HG02840 (cell line): ENCODE measurements at regions not wholly inside any gene's neighbourhood (a gene's known extent, or its start where the extent isn't known, plus 50 kb on each side); places are given as distances from the start of the nearest gene placed in this dataset.

Experiments
- ATAC-seq: cut with Tn5 transposase; IDR thresholded peaks from one replicate; pipeline ENCODE4 v1.9.1; 2021; ENCODE audit warnings: mild to moderate bottlenecking, moderate library complexity, moderate number of reproducible peaks; ENCODE audit not compliant: unreplicated experiment, low FRiP score

DNA sequence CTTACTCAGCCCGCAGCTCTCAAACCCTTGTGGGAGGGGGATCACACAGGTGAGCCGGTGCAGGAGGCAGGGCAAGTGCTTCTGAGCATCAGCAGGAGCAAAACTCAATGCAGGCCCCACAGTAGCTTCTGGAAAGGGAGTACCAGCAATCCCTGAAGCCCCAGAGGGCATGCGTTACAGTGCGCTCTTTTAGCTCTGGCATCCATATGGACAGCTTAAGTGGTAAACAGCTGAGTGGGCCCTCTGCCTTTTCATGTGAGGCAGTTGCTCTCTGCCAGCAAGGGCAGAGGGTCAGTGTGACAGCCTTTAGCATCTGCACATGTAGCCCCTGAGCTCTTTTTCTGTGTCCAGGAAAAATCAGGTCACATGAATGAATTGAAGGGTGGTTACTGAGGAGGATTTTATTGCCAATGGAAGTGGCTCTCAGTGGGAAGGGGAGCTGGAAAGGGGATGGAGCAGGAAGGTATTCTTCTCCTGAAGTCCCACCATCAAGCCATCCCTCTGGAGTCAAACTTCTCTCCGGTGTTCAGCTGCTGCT, 464.3 kb upstream of the THRB start:
- ATAC-seq, result no peak

DNA sequence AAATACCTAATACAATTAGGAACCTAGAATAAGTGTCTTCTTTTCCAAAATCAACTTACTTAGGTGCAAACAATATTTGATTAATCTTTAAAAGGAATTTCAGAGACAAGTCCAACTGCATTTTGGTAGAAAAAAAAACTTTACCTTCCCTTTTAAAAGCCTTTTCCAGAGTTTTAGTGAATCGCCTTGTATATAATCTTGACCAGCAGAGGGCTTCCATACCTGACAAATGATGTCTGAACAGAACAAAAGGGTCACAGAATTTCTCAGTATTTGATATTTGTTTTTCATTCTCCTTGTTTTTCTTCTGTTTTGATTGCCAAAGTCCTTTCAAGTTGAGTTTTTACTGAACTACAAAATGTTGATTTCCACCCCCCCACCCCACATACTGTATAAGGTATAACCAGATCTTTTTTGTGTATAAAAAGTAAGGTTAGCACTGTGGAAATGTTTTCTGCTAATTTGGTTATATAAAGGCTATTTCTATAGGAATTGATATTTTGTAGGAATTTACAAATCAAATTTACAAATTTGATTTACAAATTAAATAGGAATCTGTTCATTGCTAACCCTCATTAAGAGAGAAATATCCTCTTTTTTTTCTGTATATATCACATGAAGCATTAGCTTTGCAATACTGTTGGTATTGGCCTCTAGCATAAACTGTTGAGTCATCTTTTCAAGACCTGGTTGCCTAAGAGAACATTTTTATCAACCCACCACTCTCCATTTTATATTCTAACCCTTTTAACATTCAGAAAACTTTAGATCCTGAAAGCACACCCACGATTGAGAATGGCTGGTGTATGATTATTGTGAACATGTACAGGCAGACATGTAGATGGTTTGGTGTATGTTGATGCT, 464.1 kb upstream of the RARB start:
- no peak for ATAC-seq

DNA sequence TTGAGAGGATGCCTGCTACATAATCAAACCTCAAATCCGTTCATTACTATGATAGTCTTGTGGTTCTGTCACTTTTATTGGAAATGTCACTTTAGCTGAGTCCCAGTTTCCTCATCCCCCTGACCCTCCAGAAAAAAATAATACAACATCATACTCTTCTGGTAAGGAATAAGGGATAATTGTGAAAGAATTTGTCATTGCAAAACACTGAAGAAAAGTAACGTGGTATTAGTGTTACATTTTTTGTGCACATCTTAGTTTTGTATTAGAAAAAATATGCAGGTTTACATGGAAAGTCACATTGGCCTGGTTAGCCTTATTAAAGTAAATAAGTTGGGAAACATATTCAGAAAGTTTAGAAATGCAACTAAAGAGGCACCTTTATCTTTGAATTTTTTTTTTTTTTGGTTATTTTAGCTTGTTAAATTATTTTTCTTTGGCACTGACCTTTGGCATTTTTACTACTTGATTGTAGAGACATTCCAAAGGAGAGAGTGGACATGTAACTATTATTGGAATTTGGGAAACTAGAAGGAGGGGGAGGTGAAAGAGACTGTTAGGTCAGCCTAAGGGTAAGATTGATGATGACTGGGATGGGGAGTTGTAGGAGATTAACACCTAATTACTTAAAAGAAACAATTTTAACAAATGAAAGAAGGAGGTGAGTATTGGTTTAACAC, 462.2 kb upstream of the RARB start:
- ATAC-seq, result no peak

GRCh38 chr3:24968036-24968435, 460.0 kb upstream of the RARB start:
- no peak for ATAC-seq

DNA sequence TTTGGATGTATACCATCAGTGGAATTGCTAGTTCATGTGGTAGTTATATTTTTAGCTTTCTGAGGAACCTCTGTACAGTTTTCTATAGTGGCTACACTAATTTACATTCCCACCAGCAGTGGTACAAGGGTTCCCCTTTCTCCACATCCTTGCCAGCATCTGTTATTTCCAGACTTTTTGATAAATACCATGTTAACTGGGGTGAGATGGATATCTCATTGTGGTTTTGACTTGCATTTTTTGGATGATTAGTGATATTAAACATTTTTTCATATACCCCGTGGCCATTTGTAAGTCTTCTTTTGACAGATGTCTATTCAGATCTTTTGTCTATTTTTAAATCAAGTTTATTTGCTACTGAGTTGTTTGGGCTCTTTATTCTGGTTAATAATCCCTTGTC, 455.6 kb upstream of the RARB start:
- no peak for ATAC-seq

DNA sequence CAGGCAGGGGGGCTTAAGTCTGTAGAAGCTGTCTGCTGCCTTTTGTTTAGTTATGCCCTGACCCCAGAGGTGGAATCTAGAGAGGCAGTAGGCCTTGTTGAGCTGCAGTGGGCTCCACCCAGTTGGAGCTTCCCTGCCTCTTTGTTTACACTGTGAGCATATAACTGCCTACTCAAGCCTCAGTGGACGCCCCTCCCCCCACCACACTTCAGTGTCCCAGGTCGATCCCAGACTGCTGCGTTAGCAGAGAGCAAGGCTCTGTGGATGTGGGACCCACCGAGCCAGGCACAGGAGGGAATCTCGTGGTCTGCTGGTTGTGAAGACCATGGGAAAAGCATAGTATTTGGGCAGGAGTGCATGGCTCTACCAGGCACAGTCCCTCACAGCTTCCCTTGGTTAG, 446.8 kb upstream of the RARB start:
- no peak for ATAC-seq

- ATAC-seq, result no peak
Measured at GRCh38 chr3:24981924-24982323, 446.1 kb upstream of the RARB start.

DNA sequence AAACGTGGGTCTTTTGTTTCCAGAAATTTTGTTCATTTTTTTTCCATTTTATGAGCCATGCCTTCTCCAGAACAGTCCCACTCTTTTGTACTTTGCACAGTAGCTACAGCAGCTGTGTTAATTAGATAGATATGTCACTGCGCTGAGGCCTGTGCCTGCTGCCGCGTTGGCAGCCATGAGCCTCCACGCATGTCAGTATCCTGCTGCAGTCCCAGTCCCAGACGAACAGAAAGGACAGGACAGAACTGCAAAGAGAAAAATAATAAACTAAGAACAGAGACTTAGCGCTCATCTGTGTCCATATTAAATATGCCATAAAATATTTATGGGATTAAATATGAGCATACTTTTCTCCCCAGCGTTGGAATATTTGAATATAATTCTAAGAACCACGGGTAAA, 442.4 kb upstream of the RARB start:
- no peak for ATAC-seq

GRCh38 chr3:24986612-24987011, 441.5 kb upstream of the RARB start:
- no peak for ATAC-seq

DNA sequence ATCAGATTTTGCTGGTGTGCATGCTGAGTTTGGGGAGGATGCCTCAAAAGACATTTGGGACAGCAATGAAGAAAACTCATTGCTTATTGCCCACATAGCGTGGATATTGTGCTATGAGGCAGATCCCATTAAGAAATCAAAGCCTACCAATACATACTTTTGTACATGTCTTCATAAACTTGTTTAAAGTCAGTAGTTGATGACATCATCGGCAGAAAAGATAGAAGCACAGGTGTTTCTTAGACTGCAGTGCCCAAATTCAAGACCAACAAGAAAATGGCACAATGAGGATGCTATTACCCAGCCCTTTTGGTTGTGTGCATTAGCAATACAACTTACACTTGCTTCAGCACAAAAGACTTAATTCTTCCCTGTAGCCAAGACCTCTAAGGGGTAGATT, 428.7 kb upstream of the RARB start:
- no peak for ATAC-seq

DNA sequence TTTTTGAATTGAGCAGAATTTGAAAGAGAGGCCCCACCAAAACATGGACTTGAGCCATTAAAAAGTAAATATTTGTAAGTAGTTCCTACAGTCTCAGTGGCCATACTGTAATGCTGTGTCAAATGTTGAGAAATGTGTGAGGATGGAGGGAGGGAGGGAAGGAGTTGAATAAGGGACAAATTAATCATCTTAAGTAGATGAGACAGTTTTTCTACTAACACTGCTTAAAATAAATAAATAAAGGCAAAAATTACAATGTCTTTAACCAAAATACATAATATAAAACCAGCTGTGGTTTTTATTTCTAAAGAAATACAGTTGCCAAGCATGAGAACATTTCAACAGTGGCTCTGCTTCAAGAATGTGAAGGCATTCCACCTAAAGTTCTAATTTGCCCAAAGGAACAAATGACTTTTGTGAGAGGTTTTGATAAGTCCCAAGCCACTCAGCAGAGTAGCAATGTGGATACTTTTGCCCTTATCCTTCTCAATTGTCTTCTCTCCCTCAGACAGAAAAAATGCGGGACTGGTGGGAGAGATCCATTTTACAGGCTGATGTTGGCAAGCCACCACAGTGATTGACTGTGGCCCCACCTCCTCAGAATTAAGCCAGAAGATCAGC, 427.0 kb upstream of the RARB start:
- ATAC-seq, result no peak

DNA sequence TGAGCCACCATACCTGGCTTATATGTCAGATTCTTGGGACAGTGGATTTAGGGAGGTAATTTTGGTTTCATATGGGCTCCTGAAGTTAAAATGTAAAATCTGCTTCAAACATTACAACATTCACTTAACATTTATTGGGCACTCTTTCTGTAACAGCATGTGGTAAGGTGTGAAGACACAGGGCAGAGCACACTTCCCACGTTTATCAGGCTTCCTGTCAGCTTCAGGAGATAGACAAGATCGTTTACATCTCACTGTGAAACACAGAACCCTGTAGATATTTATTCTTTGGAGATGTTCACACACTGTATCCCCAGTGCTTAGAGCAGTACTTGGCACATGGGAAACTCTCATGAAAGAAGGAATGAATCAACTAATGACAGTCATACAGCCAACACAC, 426.0 kb upstream of the RARB start:
- ATAC-seq, result no peak

DNA sequence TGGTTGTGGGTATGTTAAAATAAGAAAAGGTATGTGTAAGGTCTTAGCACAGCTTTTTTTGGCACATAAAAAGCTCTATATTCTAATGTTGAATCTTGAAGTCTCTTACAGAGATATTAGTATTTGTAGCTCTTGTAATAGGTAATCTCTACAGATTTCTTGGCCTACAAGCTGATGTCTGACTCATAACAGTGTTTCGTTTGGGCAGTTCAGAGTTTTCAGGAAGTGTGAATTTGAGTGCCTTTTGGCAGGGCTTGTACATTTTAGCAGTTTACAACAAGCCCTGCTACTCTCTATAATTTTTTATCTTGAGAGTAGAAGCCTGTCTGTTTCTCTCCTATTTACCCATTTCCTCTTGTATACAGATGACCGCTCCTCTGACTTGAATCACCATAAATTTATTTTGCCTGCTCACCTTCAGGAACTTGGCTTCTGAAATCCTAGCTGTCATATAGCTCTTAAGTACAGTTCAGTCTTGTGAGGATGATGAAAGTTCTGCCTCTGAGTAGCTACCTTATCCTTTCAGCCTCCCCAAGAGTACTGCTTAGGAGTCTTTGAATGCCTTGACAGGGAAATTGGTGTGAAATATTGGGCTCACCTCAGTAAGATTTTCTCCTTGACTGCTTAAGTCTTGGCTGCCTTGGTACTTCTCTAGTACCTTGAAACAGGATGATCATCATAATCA, 419.9 kb upstream of the RARB start:
- peak; percentile 96 for ATAC-seq

GRCh38 chr3:25009665-25010064, 418.4 kb upstream of the RARB start:
- ATAC-seq, result no peak

GRCh38 chr3:25015599-25015998, 412.5 kb upstream of the RARB start:
- no peak for ATAC-seq

- no peak for ATAC-seq
Measured at GRCh38 chr3:25018909-25019308, 409.2 kb upstream of the RARB start.

DNA sequence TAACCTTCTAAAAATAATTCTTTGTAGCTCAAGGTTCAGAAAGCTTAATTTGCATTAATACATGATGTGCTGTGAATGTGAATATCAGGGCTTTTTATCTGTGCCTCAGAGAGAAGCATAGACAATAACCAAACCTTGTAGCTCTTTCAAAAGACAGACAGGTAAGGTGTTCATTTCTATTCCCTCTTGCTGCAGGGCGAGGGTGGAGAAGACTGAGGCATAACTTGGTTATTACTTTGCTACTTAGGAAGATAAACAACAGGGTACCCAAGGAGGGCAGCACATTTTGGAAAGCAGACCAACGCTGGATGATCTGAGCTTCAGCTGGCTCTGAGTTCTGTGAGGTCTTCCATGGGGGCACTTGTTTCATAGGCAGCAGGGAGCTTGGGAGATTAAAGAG, 408.6 kb upstream of the RARB start:
- no peak for ATAC-seq

DNA sequence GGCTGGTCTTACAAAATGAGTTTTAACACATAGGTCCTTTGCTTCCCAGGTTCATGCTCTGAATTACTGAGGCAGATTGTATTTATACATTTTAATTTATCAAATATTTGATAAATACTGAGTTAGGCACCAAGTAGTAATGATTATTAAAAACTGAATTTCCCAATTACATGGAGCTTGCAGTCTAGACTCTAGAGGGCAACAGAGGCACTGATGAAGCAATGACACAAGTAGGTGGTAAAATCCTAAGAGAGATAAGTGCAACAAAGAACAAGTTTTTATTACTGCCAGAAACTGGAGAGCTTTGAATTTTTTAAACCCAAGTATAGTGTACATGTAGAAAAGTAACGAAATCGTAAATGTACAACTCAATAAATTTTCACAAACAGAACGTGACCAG, 406.2 kb upstream of the RARB start:
- no peak for ATAC-seq

DNA sequence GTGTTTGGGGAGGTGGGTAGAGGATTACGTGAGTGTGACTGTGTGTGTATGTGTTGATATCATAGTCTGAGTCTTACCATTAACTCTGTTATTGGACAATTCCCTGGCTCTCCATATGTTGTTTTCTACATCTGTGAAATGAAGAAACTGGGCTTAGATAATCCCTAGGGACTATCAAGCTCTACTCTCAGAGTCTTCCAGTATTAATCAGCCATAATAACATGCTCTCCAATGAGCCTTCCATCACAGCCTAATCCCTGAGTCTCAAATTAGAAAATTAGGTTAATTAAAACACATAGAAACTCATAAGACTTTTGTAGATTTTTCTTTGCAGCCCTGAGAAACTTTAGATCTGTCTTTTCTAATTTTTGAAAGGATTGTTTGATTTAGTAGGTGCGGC, 404.2 kb upstream of the RARB start:
- no peak for ATAC-seq

- no peak for ATAC-seq
Measured at GRCh38 chr3:25025236-25025635, 402.8 kb upstream of the RARB start.

DNA sequence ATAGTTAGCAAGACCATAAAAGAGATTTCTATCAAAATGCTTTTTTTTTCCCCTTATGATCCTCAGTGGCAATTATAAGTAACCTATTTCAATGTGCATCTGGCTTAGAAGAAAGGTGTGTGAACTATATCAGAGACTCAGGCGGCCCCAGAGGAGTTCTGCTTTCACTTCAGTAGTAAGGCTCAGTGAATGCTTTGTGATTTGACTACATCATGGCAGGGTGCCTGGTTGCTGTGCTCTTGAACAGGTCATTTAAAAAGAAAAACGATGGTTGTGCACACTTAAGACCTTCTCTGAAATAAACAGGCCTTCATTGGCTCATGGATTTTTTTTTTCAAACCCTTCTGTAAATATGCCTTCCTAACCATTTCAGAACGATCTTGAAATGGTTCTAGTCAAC, 400.4 kb upstream of the RARB start:
- ATAC-seq, result no peak
